ENCODE measurements at regions not wholly inside any gene's neighbourhood (a gene's known extent, or its start where the extent isn't known, plus 50 kb on each side); places are given as distances from the start of the nearest gene placed in this dataset.
A peak's percentile ranks its signal among the peaks of the same experiment; 100 is the strongest.

DNA sequence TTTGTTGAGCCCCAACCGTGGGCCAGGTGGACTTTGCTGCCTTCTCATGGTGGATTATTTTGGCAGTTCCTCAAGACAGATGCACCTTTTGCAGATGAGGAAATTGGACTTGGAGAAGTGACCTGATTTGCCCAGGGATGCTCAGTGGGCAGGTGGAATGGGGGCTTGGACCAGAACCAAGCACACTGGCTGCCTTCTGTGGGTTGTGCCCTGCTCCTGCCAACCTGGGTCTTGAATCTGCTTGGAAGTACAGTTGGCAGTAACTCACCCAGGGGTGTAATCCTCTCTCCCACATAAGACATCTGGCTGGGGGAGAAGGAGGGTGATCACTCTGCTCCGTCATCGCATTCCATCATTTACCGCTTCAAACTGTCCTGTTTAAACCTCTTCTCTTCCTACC is 110.5 kb upstream of the GPR26 start:
- DNase-seq (ENCODE audit: low read depth): no peak

GRCh38 chr10:123556049-123556448 is 110.1 kb upstream of the GPR26 start:
- no peak for DNase-seq (ENCODE audit: low read depth)

DNA sequence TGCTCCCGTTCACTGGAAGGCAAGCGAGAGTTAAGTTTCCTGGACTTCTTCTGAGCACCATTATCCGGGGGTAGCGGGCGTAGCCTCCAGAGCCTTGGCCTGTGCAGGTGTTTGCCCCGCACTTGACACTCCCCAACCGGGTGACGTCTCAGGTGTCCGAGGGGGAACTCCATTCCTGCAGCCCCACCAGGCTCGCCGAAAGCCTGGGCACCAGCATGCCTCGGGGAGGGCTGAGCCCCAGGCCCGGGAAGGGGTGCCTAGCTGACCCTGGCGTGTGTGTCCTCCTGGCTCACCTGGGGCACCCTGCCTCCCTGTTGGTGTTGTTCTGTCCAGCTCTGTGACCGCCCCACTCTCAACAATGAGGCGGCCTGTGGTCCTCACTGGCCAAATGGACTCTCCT is 109.4 kb upstream of the GPR26 start:
- no peak for DNase-seq (ENCODE audit: low read depth)

- no peak for DNase-seq (ENCODE audit: low read depth)
Measured at GRCh38 chr10:123557366-123558108, 108.6 kb upstream of the GPR26 start.

- DNase-seq (ENCODE audit: low read depth): no peak
Measured at GRCh38 chr10:123558651-123559050, 107.5 kb upstream of the GPR26 start.

DNA sequence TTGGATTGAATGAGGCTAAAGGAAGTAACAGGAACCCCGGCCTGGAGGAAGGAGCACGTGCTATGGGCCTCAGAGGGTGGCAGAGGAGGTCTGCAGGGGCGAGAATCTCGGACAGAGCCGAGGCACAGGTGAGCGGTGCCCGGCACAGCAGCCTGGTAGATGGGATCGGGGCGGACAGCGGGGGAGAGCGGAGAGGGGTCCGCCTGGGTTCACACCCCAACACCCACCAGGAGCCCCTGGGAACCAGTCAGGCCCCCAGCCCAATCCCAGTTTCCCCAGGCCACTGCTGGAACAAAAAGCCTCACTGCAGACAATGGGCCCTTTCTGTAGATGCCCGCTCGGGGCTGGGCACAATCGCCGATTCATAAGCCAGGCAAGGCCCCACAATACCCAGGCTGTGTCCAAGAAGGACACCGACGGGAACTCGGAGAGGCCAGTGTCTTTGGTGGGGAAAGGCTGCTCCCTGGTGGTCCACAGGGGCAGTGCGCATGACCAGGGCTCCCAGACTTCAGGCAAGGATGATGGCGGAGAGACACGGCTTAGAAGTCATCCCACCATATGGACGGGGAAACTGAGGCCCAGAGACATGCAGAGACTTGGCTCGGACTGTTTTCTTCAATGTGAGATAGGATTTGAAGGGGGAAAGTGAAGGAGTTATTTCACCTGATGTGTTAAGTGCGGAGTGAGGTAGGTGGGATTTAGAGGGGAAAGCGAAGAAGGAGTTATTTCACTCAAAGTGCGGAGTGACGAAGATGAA is 106.9 kb upstream of the GPR26 start:
- DNase-seq (ENCODE audit: low read depth): peak; percentile 58

- no peak for DNase-seq (ENCODE audit: low read depth)
Measured at GRCh38 chr10:123559823-123560092, 106.4 kb upstream of the GPR26 start.

DNA sequence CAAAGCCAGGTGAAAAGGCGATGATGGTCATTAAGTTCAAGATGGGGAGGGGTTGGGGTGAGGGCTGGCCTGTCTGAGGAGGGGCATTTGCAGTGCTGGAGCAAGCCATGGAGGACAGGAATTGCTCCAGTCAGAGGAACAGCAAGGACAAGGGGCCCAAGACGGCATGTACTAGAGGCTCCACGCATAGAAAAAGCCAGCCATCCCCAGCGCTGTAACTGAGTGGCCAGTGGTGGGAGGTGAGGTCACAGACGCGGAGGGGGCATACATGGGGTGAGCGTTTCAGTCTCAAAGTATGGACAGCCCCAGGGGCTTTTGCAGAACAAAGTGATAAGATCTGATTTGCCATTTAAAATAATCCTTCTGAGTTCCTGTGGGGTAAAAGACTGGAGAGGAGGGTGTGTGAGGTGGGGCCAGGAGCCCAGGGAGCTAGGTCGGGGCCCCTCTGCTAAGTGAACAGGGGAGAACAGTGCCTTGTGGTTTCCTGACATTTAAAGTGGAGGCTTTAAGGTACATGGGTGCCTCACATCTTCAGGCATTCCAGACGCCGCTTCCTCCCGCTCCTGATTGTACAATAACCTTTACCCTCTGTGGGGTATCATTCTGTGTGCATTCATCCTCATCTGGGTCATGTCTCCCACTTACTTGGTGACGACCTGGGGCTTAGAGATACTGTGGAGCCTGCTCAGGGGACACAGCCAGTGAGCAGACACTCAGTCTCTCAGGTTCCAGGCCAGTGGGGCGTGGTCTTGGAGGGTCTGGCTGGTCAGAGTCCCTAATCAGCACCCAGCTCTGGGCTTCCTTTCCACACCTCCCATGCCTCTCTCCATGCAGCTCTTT is 105.6 kb upstream of the GPR26 start:
- no peak for DNase-seq (ENCODE audit: low read depth)

- DNase-seq (ENCODE audit: low read depth): no peak
Measured at GRCh38 chr10:123561141-123561440, 105.1 kb upstream of the GPR26 start.

DNA sequence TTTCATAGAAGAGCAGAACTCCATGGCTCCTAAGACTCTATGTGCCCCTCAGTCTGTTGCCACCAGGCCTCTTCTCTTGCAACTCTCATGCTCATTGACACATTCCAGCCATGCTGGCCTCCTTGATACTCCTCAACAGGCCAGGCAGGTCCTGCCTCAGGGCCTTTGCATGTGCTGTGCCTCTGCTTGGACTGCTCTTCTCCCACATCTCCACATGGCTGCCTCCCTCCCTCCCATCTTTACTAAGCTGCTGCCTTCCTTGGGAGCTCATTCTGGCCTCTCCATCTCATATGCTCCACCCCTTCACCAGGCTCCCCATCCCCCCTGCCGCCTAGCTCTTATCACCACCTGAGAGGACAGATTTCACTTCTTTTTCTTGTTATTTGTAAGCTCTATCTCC is 103.8 kb upstream of the GPR26 start:
- no peak for DNase-seq (ENCODE audit: low read depth)

GRCh38 chr10:123562811-123563580 is 103.2 kb upstream of the GPR26 start:
- DNase-seq (ENCODE audit: low read depth): no peak

GRCh38 chr10:123563581-123563855 is 102.6 kb upstream of the GPR26 start:
- no peak for DNase-seq (ENCODE audit: low read depth)

GRCh38 chr10:123563994-123564393 is 102.2 kb upstream of the GPR26 start:
- DNase-seq (ENCODE audit: low read depth): no peak

- DNase-seq (ENCODE audit: low read depth): no peak
Measured at GRCh38 chr10:123564631-123565030, 101.5 kb upstream of the GPR26 start.

GRCh38 chr10:123565691-123566660 is 100.2 kb upstream of the GPR26 start:
- no peak for DNase-seq (ENCODE audit: low read depth)

GRCh38 chr10:123567984-123568739 is 98.0 kb upstream of the GPR26 start:
- DNase-seq (ENCODE audit: low read depth): peak; percentile 42

DNA sequence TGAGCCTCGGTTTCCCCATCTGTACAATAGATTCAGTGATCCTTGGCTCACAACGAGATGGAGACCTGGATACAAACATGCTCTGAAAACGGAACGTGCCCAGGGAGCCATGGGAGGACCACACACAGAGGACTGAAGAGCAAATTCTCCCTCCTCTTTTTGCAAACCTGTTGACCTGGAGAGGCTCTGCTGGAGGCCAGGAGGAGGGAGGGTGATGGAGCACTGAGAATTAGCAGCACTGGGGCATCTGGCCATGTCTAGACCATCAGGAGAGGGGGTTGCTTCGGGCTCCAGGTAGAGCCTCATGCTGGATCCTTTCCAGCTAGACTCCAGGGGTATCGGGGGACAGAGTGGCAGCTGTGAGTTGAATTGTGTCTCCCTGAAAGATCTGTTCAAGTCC is 97.4 kb upstream of the GPR26 start:
- no peak for DNase-seq (ENCODE audit: low read depth)

GRCh38 chr10:123569436-123570035 is 96.6 kb upstream of the GPR26 start:
- no peak for DNase-seq (ENCODE audit: low read depth)

DNA sequence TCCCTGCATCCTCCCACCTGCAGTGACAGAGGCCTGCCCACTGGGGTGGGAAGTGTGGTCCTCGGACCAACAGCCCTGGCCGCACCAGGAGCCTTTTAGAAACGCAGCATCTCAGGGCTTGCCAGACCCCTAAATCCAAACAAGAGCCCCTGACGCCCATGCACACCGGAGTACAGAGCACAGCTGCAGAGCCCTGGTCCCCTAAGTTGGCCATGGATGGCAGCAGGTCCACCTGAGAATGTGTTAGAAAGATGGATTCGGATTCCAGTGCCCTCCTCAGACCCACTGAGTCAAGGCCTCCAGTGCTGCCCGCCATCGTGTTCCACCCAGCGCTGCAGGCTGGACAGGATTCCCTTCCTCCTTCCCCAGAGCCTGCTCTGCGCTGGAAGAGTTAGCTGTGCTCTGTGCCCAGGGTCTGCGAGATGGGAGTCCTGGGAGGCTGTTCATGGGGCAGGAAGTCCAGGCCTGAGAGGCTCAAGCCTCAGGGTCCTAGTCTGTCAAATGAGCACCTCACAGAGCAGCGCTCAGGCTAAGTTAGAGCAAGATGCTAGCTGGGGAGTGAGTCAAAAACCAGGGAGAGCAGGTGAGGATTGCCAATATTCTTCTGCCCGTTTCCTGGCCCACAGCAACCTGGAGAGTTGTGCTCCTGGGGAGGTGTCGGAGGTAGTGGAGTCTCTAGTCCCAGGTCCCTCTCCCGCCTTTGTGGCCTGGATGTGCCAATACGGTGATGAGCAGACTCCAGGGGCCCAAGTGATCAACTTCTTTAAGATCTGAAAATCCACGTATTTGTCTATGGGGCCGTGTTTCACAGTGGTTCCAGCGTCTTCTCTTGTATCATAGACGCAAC is 95.9 kb upstream of the GPR26 start:
- no peak for DNase-seq (ENCODE audit: low read depth)
